GM12891 (cell line): ENCODE measurements at regions not wholly inside any gene's neighbourhood (a gene's known extent, or its start where the extent isn't known, plus 50 kb on each side); places are given as distances from the start of the nearest gene placed in this dataset.

Source experiments
- PAX5 ChIP-seq: IDR thresholded peaks from 2 replicates; pipeline ENCODE4 v1.6.1; 2011; ENCODE audit warnings: low read length, moderate library complexity, mild to moderate bottlenecking; ENCODE audit not compliant: insufficient read depth, severe bottlenecking
- POLR2A ChIP-seq: IDR thresholded peaks from 2 replicates; pipeline ENCODE4 v1.6.1; 2011; ENCODE audit warnings: low read depth, low read length, control low read depth
- POLR2AphosphoS5 ChIP-seq: IDR thresholded peaks from 2 replicates; pipeline ENCODE4 v1.6.1; 2011; ENCODE audit warnings: low read depth, low read length, control low read depth
- POU2F2 ChIP-seq: IDR thresholded peaks from 2 replicates; pipeline ENCODE4 v1.6.1; 2011; ENCODE audit warnings: low read depth, mild to moderate bottlenecking, control low read depth, low read length, moderate library complexity
- SPI1 ChIP-seq: IDR thresholded peaks from 2 replicates; pipeline ENCODE4 v1.6.1; 2011; ENCODE audit warnings: low read depth, low read length, control low read depth
- TAF1 ChIP-seq: IDR thresholded peaks from 2 replicates; pipeline ENCODE4 v1.6.1; 2011; ENCODE audit warnings: low read depth, low read length, control low read depth

- TF ChIP-seq POLR2AphosphoS5 (no peak), POLR2A (no peak), SPI1 (no peak), TAF1 (no peak), PAX5 (no peak), POU2F2 (no peak)
Measured at GRCh38 chr6:104268389-104268788, 591.3 kb downstream of the HACE1 start.
